ENCODE measurements at regions not wholly inside any gene's neighbourhood (a gene's known extent, or its start where the extent isn't known, plus 50 kb on each side); places are given as distances from the start of the nearest gene placed in this dataset.

- TF ChIP-seq CTCF (IDR thresholded peaks at IDR 0.05) (no peak), POLR2AphosphoS5 (IDR thresholded peaks at IDR 0.05; ENCODE audit: insufficient read depth in 1 of 2, low read depth in 1 of 2) (no peak)
Observed at GRCh38 chr4:126268106-126268505, 953.4 kb downstream of the FAT4 start.
